Body of pancreas (tissue), 4 donors: ENCODE measurements at regions not wholly inside any gene's neighbourhood (a gene's known extent, or its start where the extent isn't known, plus 50 kb on each side); places are given as distances from the start of the nearest gene placed in this dataset.

Experiments used
- POLR2A ChIP-seq, 3 donors: fragments of 450-650 bp; IDR thresholded peaks; one replicate each; pipeline ENCODE4 v1.6.1; 2016; ENCODE audit warnings: antibody characterized with exemption in 3 of 3, mild to moderate bottlenecking in 2 of 3
- TF ChIP-seq, protein P1 (sequence below), 7 experiments: fragments of 450-650 bp in 4 of 7; fragments of 200-600 bp in 3 of 7; sonication (generic) in 3 of 7; IDR thresholded peaks; one replicate each; pipeline ENCODE4 v1.5.1; 2016 to 2019; ENCODE audit warnings: antibody characterized with exemption in 7 of 7

DNA sequence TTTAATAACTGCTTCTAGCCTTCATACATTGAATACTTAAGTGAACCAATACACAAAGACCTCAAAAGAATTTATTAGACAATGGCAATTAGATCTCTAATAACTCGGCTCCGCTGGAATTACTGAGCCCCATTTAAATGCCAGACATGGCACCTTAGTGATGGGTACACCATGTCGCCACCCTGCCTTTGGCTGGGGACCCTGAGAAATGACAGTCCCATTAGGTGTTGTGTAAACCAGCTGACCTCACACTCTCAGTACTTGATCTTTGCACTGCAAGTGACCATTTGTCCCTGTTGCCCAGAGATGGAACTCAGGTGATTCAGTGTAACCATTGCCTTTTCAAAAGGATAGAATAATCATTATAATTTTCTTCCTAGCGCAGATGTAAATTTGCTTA lies 144.6 kb upstream of the SMARCAD1 start:
- no peak for TF ChIP-seq POLR2A (IDR thresholded peaks at IDR 0.05)
- TF ChIP-seq, protein P1, sequence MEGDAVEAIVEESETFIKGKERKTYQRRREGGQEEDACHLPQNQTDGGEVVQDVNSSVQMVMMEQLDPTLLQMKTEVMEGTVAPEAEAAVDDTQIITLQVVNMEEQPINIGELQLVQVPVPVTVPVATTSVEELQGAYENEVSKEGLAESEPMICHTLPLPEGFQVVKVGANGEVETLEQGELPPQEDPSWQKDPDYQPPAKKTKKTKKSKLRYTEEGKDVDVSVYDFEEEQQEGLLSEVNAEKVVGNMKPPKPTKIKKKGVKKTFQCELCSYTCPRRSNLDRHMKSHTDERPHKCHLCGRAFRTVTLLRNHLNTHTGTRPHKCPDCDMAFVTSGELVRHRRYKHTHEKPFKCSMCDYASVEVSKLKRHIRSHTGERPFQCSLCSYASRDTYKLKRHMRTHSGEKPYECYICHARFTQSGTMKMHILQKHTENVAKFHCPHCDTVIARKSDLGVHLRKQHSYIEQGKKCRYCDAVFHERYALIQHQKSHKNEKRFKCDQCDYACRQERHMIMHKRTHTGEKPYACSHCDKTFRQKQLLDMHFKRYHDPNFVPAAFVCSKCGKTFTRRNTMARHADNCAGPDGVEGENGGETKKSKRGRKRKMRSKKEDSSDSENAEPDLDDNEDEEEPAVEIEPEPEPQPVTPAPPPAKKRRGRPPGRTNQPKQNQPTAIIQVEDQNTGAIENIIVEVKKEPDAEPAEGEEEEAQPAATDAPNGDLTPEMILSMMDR (IDR thresholded peaks at IDR 0.05) = no peak
